RWPE1 (cell line): ENCODE measurements at regions not wholly inside any gene's neighbourhood (a gene's known extent, or its start where the extent isn't known, plus 50 kb on each side); places are given as distances from the start of the nearest gene placed in this dataset.

ENCODE experiments used
- CTCF ChIA-PET: fragments of 350-600 bp; sonication (Branson Sonifier 250); formaldehyde crosslinking; extraction: SDS; loops from one replicate; lab custom pipeline; 2021; lab: Yijun Ruan, JAX
- POLR2A ChIA-PET: fragments of 400-600 bp; formaldehyde crosslinking; extraction: SDS; loops from one replicate; lab custom pipeline; 2020; ENCODE audit warnings: antibody characterized with exemption; ENCODE audit not compliant: low non-redundant PET; lab: Yijun Ruan, JAX
- DNase-seq: peaks from one replicate; pipeline ENCODE4 v3.0.0; 2012; ENCODE audit warnings: low spot score
- H3K27ac ChIP-seq: fragments of 450-650 bp; 2 replicates; pipeline ENCODE4 v1.5.1; 2017
- CTCF ChIP-seq: fragments of 450-650 bp; conservative IDR thresholded peaks from 2 replicates; pipeline ENCODE4 v1.5.1; 2017; ENCODE audit warnings: low read depth, mild to moderate bottlenecking

- POLR2A ChIA-PET = no interaction called here
- no peak overlapping the region for H3K27ac ChIP-seq
- CTCF ChIA-PET = interaction anchor here (0.7 kb wide), 1 partner anchor 27 kb away, joined by 4 read pairs; no protein-coding TSS in a partner anchor
- no peak for TF ChIP-seq CTCF
- DNase-seq = no peak
These were observed 227.0 kb downstream of the SPRY1 start for GRCh38 chr4:123623611-123624010.

GRCh38 chr4:123624959-123625358, 228.4 kb downstream of the SPRY1 start:
- DNase-seq = no peak
- no peak for TF ChIP-seq CTCF
- ChIA-PET CTCF (no interaction called here), POLR2A (no interaction called here)
- H3K27ac ChIP-seq = no peak overlapping the region

- TF ChIP-seq CTCF = no peak
- ChIA-PET POLR2A (no interaction called here), CTCF (no interaction called here)
- H3K27ac ChIP-seq = no peak overlapping the region
- DNase-seq = no peak
These were observed 231.7 kb downstream of the SPRY1 start for GRCh38 chr4:123628288-123628687.

- H3K27ac ChIP-seq = no peak overlapping the region
- CTCF ChIA-PET = interaction anchor here (0.6 kb wide), 1 partner anchor 274 kb away, joined by 3 read pairs; no protein-coding TSS in a partner anchor
- POLR2A ChIA-PET = no interaction called here
- no peak for TF ChIP-seq CTCF
- DNase-seq = peak; percentile 19
These were observed 235.4 kb downstream of the SPRY1 start for GRCh38 chr4:123631786-123632692.

GRCh38 chr4:123632693-123633030, 236.1 kb downstream of the SPRY1 start:
- no peak for DNase-seq
- no peak overlapping the region for H3K27ac ChIP-seq
- TF ChIP-seq CTCF = no peak
- CTCF ChIA-PET = interaction anchor here (0.6 to 0.7 kb wide), 2 partner anchors 275 to 623 kb away, joined by 3 read pairs; no protein-coding TSS in a partner anchor
- POLR2A ChIA-PET = no interaction called here

- ChIA-PET CTCF (interaction anchor here (0.7 kb wide), 1 partner anchor 1349 kb away, joined by 4 read pairs; no protein-coding TSS in a partner anchor), POLR2A (no interaction called here)
- TF ChIP-seq CTCF = no peak
- no peak for DNase-seq
- no peak overlapping the region for H3K27ac ChIP-seq
These were observed 242.2 kb downstream of the SPRY1 start for GRCh38 chr4:123638834-123639233.
